HepG2 (cell line): ENCODE measurements at regions not wholly inside any gene's neighbourhood (a gene's known extent, or its start where the extent isn't known, plus 50 kb on each side); places are given as distances from the start of the nearest gene placed in this dataset.
A peak's percentile ranks its signal among the peaks of the same experiment; 100 is the strongest.

ENCODE experiments used
- ATAC-seq: fragments of 200-7000 bp; cut with Tn5 transposase; 3 replicates; pipeline ENCODE4 v1.9.1; 2020; ENCODE audit warnings: mild to moderate bottlenecking, moderate library complexity
- BruUV-seq: library from RNA; stranded (reverse); fragments of 400-500 nt; replicated peaks from 2 replicates; lab custom pipeline; 2021; lab: Mats Ljungman, UMichigan
- CTCF ChIA-PET: fragments of 300-600 bp; formaldehyde crosslinking; extraction: SDS; loops from one replicate; lab custom pipeline; 2021; ENCODE audit warnings: low total read pairs, inconsistent platforms, low intra/inter-chr PET ratio; lab: Yijun Ruan, JAX
- POLR2A ChIA-PET: fragments of 350-600 bp; sonication (Branson Sonifier 250); formaldehyde crosslinking; loops from one replicate; lab custom pipeline; 2020; ENCODE audit warnings: antibody characterized with exemption, inconsistent platforms; lab: Yijun Ruan, JAX
- DNase-seq: peaks from one replicate; pipeline ENCODE4 v3.0.0-alpha.2; 2015; ENCODE audit warnings: low spot score
- FAIRE-seq: peaks from 3 replicates; lab custom pipeline; 2011; peaks lifted over from hg19 to GRCh38; lab: Jason Lieb, UNC
- H2AFZ ChIP-seq: one replicate; pipeline ENCODE4 v1.6.1; 2011; ENCODE audit warnings: low read length, inconsistent platforms
- H3K27ac ChIP-seq: fragments of 300-600 bp; 3 replicates; pipeline ENCODE4 v1.8.0; 2011; ENCODE audit warnings: mixed run types, mild to moderate bottlenecking, mixed read lengths, low read length, inconsistent platforms; ENCODE audit not compliant: insufficient read depth; ENCODE audit errors: extremely low read length
- H3K27me3 ChIP-seq, 2 experiments: fragments of 200-600 bp in 1 of 2; 2 replicates in 1 of 2; 3 replicates in 1 of 2; pipeline versions ENCODE4 v1.6.0 to v1.8.0; 2011; ENCODE audit warnings: low read length in 2 of 2, mild to moderate bottlenecking in 2 of 2, moderate library complexity in 2 of 2, inconsistent platforms in 1 of 2; ENCODE audit not compliant: insufficient read depth in 2 of 2, control insufficient read depth in 1 of 2
- H3K36me3 ChIP-seq, 2 experiments: fragments of 200-600 bp in 1 of 2; replicated peaks in 1 of 2; 2 replicates in 1 of 2; 3 replicates in 1 of 2; pipeline versions ENCODE4 v1.5.1 to v1.8.0; 2011; ENCODE audit warnings: low read length in 2 of 2, inconsistent platforms in 1 of 2; ENCODE audit not compliant: insufficient read depth in 2 of 2, control insufficient read depth in 1 of 2
- H3K4me1 ChIP-seq: 2 replicates; pipeline ENCODE4 v1.5.1; 2012; ENCODE audit warnings: low read length, inconsistent platforms; ENCODE audit not compliant: insufficient read depth
- H3K4me2 ChIP-seq: 2 replicates; pipeline ENCODE4 v1.6.0; 2011; ENCODE audit warnings: low read depth, low read length, inconsistent platforms
- H3K4me3 ChIP-seq, 3 experiments: fragments of 200-600 bp in 1 of 3; sonication (generic), shearing (Covaris generic) in 1 of 3; replicated peaks in 1 of 3; 2 replicates each; pipeline ENCODE4 v1.5.1; 2011 to 2016; ENCODE audit warnings: low read length in 3 of 3, inconsistent platforms in 2 of 3, low read depth in 2 of 3, mild to moderate bottlenecking in 2 of 3, control low read depth in 1 of 3, mixed read lengths in 1 of 3; ENCODE audit not compliant: insufficient read depth in 1 of 3
- H3K79me2 ChIP-seq: one replicate; pipeline ENCODE4 v1.6.1; 2011; ENCODE audit warnings: low read length, inconsistent platforms; ENCODE audit not compliant: insufficient read depth
- H3K9ac ChIP-seq: 2 replicates; pipeline ENCODE4 v1.6.0; 2011; ENCODE audit warnings: mild to moderate bottlenecking, low read depth, low read length, inconsistent platforms; ENCODE audit not compliant: insufficient read depth
- H3K9me3 ChIP-seq: 2 replicates; pipeline ENCODE4 v1.5.1; 2012; ENCODE audit warnings: mild to moderate bottlenecking, low read length
- H4K20me1 ChIP-seq: 2 replicates; pipeline ENCODE4 v1.6.0; 2011; ENCODE audit warnings: inconsistent platforms, mild to moderate bottlenecking, low read length, moderate library complexity; ENCODE audit not compliant: insufficient read depth
- ATF5 ChIP-seq: sonication (generic); formaldehyde crosslinking; IDR thresholded peaks from 2 replicates; pipeline ENCODE4 v1.4.0; 2020; ENCODE audit warnings: mild to moderate bottlenecking, low read depth, missing genetic modification reagents
- BRF2 ChIP-seq: sonication (generic); formaldehyde crosslinking; IDR thresholded peaks from 2 replicates; pipeline ENCODE4 v1.8.1; 2022; ENCODE audit warnings: mild to moderate bottlenecking, missing genetic modification reagents
- CSRNP1 ChIP-seq: sonication (generic); formaldehyde crosslinking; IDR thresholded peaks from 2 replicates; pipeline ENCODE4 v1.8.1; 2023; ENCODE audit warnings: mild to moderate bottlenecking, missing genetic modification reagents
- HDAC6 ChIP-seq: fragments of 200-600 bp; sonication (generic); IDR thresholded peaks from 2 replicates; pipeline ENCODE4 v1.7.0; 2017; ENCODE audit warnings: mild to moderate bottlenecking, antibody characterized with exemption, low read length, low read depth
- HNRNPLL ChIP-seq: fragments of 200-400 bp; formaldehyde crosslinking; IDR thresholded peaks from 2 replicates; pipeline ENCODE4 v1.6.1; 2017; ENCODE audit warnings: mild to moderate bottlenecking, low read depth, low read length; ENCODE audit not compliant: poor library complexity, severe bottlenecking
- IRF1 ChIP-seq: sonication (generic); formaldehyde crosslinking; IDR thresholded peaks from 2 replicates; pipeline ENCODE4 v1.4.0; 2020; ENCODE audit warnings: low read depth, mild to moderate bottlenecking, missing genetic modification reagents
- MAX ChIP-seq: IDR thresholded peaks from 2 replicates; pipeline ENCODE4 v1.6.1; 2012; ENCODE audit warnings: inconsistent platforms
- NCOA2 ChIP-seq: sonication (generic); formaldehyde crosslinking; IDR thresholded peaks from 2 replicates; pipeline ENCODE4 v1.8.0; 2022; ENCODE audit warnings: inconsistent platforms
- NFATC3 ChIP-seq: sonication (generic); formaldehyde crosslinking; IDR thresholded peaks from 2 replicates; pipeline ENCODE4 v1.5.1; 2020; ENCODE audit warnings: mild to moderate bottlenecking, missing genetic modification reagents
- RARG ChIP-seq: sonication (generic); formaldehyde crosslinking; IDR thresholded peaks from 2 replicates; pipeline ENCODE4 v1.4.0; 2020; ENCODE audit warnings: low read depth, mild to moderate bottlenecking, missing genetic modification reagents
- SMAD1 ChIP-seq: sonication (generic); formaldehyde crosslinking; IDR thresholded peaks from 2 replicates; pipeline ENCODE4 v1.4.0; 2020; ENCODE audit warnings: missing genetic modification reagents, low read depth, mild to moderate bottlenecking, borderline replicate concordance
- ZBTB38 ChIP-seq: sonication (generic); formaldehyde crosslinking; IDR thresholded peaks from 2 replicates; pipeline ENCODE4 v1.5.1; 2020; ENCODE audit warnings: mild to moderate bottlenecking, missing genetic modification reagents
- ZNF430 ChIP-seq: sonication (generic); formaldehyde crosslinking; IDR thresholded peaks from 2 replicates; pipeline ENCODE4 v1.9.0; 2021; ENCODE audit warnings: mild to moderate bottlenecking, missing genetic modification reagents
- ZNF468 ChIP-seq: sonication (generic); formaldehyde crosslinking; IDR thresholded peaks from 2 replicates; pipeline ENCODE4 v1.8.0; 2022; ENCODE audit warnings: mild to moderate bottlenecking, moderate library complexity, missing genetic modification reagents
- ZNF850 ChIP-seq: sonication (generic); formaldehyde crosslinking; conservative IDR thresholded peaks from 2 replicates; pipeline ENCODE4 v1.9.0; 2021; ENCODE audit warnings: mild to moderate bottlenecking, missing genetic modification reagents
- WGBS: methylation state at CpG from one replicate; pipeline ENCODE4 v1.1.6; 2017; ENCODE audit warnings: low lambda C conversion rate; 5-methylcytosine and 5-hydroxymethylcytosine counted together
- in situ Hi-C: cut with HindIII; loops from 2 replicates; pipeline ENCODE4 v1.10.0; 2017; ENCODE audit warnings: low pct_unique_long_range_greater_than_20kb; ENCODE audit not compliant: extremely low pct_ligation_motif_present
- intact Hi-C: fragments of 100-400 bp; cut with micrococcal nuclease; formaldehyde crosslinking; loops from one replicate; pipeline ENCODE4 v1.10.0; 2022; ENCODE audit not compliant: unreplicated experiment

- FAIRE-seq (no peak), ATAC-seq (no peak), DNase-seq (no peak)
- Histone ChIP-seq H3K27ac (no peak overlapping the region), H3K79me2 (no peaks in the 10 kb centered on the region), H4K20me1 (no peaks in the 10 kb centered on the region), H3K36me3 (no peaks in the 10 kb centered on the region), H3K4me3 (no peak overlapping the region), H2AFZ (no peak overlapping the region), H3K9ac (no peak overlapping the region), H3K9me3 (no peaks in the 10 kb centered on the region), H3K4me1 (peaks cover 9% of the 10 kb centered on the region), H3K27me3 (peaks cover 0 to 7% of the 10 kb centered on the region in 2 experiments; a peak in 1 of 5 replicates), H3K4me2 (no peak overlapping the region)
- TF ChIP-seq ZNF850 (CRISPR knock-in tag) = no peak
- TF ChIP-seq MAX = no peak
- 49% methylated on average over 5 of the region's 5 CpGs for WGBS
- CTCF ChIA-PET = no interaction called here
- in situ Hi-C loops (no loop called here), intact Hi-C loops (no loop called here)
- POLR2A ChIA-PET = no interaction called here
- BruUV-seq = no TSS peak
Observed at GRCh38 chr9:105118636-105119035, 125.8 kb upstream of the SLC44A1 start.

- ATAC-seq (peak; percentile 26; the same call in 2 of the 3 replicates), DNase-seq (no peak), FAIRE-seq (no peak)
- ChIA-PET CTCF (no interaction called here), POLR2A (no interaction called here)
- BruUV-seq = no TSS peak
- H3K4me2 ChIP-seq = no peak overlapping the region
- no peak overlapping the region for H3K9ac ChIP-seq
- H3K27me3 ChIP-seq = peaks cover 0 to 7% of the 10 kb centered on the region in 2 experiments; a peak in 1 of 5 replicates
- no peaks in the 10 kb centered on the region for H4K20me1 ChIP-seq
- no peaks in the 10 kb centered on the region for H3K36me3 ChIP-seq
- intact Hi-C loops = no loop called here
- no peaks in the 10 kb centered on the region for H3K9me3 ChIP-seq
- no peak overlapping the region for H2AFZ ChIP-seq
- H3K79me2 ChIP-seq = no peaks in the 10 kb centered on the region
- H3K4me3 ChIP-seq = no peak overlapping the region
- WGBS = 3% methylated on average over 6 of the region's 6 CpGs
- H3K27ac ChIP-seq = no peak overlapping the region
- H3K4me1 ChIP-seq = peaks cover 9% of the 10 kb centered on the region
- in situ Hi-C loops = no loop called here
- TF ChIP-seq HNRNPLL (no peak), ZNF430 (no peak), BRF2 (CRISPR knock-in tag) (no peak), ZBTB38 (CRISPR knock-in tag) (no peak), NCOA2 (CRISPR knock-in tag) (no peak), IRF1 (CRISPR knock-in tag) (no peak), NFATC3 (CRISPR knock-in tag) (no peak), HDAC6 (no peak), SMAD1 (no peak), CSRNP1 (CRISPR knock-in tag) (no peak), ATF5 (CRISPR knock-in tag) (no peak), RARG (no peak), ZNF468 (CRISPR knock-in tag) (no peak)
Observed at GRCh38 chr9:105119156-105119555, 125.3 kb upstream of the SLC44A1 start.
